ENCODE measurements at regions not wholly inside any gene's neighbourhood (a gene's known extent, or its start where the extent isn't known, plus 50 kb on each side); places are given as distances from the start of the nearest gene placed in this dataset.
"Not testable (repeated sequence)": the region's sequence is repeated elsewhere in the genome, so short reads cannot be mapped to it uniquely, and the experiment has no call there.

DNA sequence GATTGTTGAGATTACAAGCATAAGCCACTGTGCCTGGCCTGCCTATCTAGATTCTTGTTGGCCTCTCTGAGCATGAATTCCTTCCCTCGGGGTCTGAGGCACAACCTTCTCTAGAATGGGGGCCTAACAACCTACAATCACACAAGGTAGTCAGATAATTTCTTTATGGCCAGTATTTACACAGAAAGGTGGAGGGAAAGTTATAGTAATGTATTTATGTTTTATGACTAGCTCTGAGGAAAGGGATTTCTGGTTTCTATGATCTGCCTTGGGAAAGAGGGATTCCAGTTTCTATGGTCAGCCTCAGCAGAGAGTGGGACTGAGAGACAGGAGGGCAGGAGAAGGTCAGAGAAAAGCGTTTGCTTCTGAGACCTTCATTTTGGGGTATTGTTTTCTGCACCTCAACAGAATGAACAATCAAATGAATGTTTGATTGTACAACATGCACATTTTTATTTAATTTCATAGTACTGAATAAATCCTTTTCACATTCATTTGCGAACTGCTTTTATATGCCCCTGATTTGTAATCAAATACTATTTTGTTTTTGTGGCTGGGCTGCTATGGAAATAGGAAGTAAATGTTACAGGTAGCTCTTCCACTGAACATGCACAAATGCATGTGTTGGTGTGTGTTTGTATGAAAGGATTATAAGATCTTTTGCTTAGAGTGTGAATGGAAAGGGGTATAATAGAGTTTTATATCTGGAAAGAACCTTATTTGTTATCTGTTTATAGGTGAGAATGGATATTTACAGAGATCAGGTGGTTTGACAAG, 499.7 kb upstream of the RGS6 start:
- no peak for DNase-seq (ENCODE audit: low spot score)

DNA sequence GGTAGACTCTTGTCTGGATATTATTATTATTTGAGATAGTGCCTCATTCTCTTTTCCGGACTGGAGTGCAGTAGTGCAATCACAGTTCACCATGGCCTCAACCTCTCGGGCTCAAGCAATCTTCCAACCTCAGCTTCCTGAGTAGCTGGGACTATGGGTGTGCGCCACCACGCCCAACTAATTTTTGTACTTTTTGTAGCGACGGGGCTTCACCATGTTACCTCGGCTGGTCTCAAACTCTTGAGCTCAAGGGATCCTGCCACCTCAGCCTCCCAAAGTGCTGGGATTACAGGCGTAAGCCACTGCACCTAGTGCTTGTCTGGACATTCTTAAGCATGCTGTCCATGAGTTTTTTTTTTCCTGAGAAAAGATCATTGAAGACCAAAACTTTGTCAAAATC, 498.9 kb upstream of the RGS6 start:
- DNase-seq (ENCODE audit: low spot score), result no peak

- DNase-seq (ENCODE audit: low spot score), result not testable (repeated sequence)
Measured at GRCh38 chr14:71435641-71436040, 496.6 kb upstream of the RGS6 start.

GRCh38 chr14:71437870-71438269, 494.4 kb upstream of the RGS6 start:
- no peak for DNase-seq (ENCODE audit: low spot score)

DNA sequence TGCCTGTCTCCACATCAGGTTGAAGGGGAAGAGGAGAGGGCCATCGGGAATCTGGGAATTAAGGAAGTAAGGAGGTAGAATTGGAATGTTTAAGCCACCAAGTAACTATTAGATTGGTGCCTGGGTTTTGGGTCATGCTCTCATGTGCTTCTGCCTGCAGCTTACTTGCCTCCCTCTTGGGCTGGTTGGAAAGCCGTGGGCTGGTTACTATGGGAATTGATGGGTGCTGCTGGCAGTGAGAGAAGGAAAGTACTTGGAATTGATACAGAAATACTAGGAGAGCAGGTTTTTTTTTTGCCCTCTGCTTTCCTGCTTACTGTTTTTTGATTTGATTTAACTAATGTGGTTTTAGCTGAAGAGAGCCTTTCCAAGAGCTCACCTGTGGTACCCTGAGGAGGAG, 493.5 kb upstream of the RGS6 start:
- no peak for DNase-seq (ENCODE audit: low spot score)

- no peak for DNase-seq (ENCODE audit: low spot score)
Measured at GRCh38 chr14:71441126-71441525, 491.1 kb upstream of the RGS6 start.

GRCh38 chr14:71444030-71444822, 488.0 kb upstream of the RGS6 start:
- DNase-seq (ENCODE audit: low spot score), result no peak

GRCh38 chr14:71448431-71449315, 483.6 kb upstream of the RGS6 start:
- DNase-seq (ENCODE audit: low spot score), result no peak

- DNase-seq (ENCODE audit: low spot score), result no peak
Measured at GRCh38 chr14:71449316-71450055, 482.7 kb upstream of the RGS6 start.

DNA sequence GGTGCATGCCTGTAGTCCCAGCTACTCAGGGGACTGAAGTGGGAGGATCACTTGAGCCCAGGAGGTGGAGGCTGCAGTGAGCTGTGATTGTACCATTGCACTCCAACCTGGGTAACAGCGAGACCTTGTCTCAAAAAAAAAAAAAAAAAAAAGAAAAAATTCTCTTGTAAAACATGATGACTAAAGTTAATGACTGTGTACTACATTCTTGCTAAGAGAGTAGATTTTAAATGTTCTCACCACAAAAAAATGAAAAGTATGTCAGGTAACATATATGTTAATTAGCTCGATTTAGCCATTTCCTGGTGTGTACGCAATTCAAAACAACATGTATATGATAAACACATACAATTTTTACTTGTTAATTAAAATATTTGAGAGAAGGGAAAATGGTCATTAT, 480.7 kb upstream of the RGS6 start:
- no peak for DNase-seq (ENCODE audit: low spot score)

GRCh38 chr14:71452539-71452938, 479.7 kb upstream of the RGS6 start:
- DNase-seq (ENCODE audit: low spot score), result no peak

GRCh38 chr14:71452987-71453386, 479.2 kb upstream of the RGS6 start:
- no peak for DNase-seq (ENCODE audit: low spot score)

DNA sequence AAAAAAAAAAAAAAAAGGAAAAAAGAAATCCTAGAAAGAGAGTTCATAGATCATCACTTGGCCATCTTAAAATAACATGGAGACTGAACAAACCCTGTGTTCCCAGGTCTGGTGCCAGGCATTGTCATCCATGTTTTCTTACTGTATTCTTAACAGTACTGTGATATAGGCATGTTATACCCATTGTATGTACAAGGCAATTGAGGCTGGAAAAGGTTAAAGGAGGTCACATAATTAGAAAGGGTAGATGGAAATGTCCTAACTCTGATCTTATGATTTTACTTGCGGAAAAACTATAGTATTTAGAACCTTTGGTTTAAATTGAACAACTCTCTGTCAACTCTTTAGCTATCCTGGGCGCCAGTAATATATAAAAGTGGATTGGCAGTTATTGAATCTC, 478.2 kb upstream of the RGS6 start:
- no peak for DNase-seq (ENCODE audit: low spot score)

GRCh38 chr14:71454513-71455332, 477.5 kb upstream of the RGS6 start:
- DNase-seq (ENCODE audit: low spot score), result no peak

DNA sequence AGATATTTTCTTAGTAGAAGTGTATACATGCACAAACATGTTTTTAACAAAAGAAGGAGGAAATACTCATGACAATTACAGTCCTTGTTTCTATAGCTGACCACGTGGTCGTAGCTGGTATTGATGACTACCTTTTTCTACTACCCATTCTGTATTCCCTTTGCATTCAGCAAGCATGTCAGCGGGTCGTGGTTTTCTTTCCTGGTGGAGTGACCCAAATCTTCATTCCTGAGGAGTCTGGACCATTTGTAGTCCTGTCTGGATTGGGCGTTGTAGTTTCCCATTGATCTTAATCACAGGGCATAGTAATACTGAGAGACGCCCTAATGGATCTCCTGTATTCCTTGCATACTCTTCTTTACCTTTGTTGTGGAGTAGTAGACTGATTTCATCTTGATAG, 472.1 kb upstream of the RGS6 start:
- no peak for DNase-seq (ENCODE audit: low spot score)

DNA sequence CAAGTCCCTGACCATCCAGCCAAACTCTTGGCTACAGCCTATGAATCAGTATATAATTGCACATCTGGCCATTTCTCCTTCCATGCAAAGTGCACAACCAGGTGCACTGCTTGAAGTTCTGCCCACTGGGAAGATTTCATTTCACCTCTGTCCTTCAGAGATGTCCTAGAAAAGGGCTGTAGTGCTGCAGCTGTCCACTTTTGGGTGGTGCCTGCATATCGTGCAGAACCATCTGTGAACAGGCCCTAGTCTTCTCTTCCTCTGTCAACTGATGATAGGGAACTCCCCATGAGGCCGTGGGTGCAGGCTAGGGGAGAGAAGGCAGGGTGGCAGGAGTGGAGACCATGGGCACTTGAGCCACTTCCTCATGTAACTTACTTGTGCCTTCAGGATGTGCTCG, 470.6 kb upstream of the RGS6 start:
- DNase-seq (ENCODE audit: low spot score), result not testable (repeated sequence)

GRCh38 chr14:71463807-71464206, 468.4 kb upstream of the RGS6 start:
- no peak for DNase-seq (ENCODE audit: low spot score)

- no peak for DNase-seq (ENCODE audit: low spot score)
Measured at GRCh38 chr14:71464840-71465239, 467.4 kb upstream of the RGS6 start.

GRCh38 chr14:71465316-71465715, 466.9 kb upstream of the RGS6 start:
- no peak for DNase-seq (ENCODE audit: low spot score)

DNA sequence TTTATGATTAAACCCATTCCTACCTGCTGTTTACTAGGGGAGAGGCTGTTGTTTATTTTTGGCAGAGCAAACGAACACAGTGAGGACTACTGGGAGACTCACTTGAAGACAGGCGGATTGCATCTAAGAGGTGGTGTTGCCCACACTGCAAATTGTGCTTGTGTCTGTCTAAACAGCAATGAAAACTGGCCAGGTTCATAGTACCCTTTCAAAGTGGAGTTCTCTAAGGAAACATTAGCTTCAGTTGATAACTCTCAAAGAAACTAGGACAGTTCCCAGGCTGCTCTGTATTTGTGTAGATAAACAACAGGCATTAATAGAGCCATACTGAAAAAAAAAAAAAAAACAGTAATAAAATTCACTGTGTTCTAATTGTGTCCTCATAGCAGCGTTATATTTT, 466.0 kb upstream of the RGS6 start:
- DNase-seq (ENCODE audit: low spot score), result no peak

- DNase-seq (ENCODE audit: low spot score), result no peak
Measured at GRCh38 chr14:71466946-71467345, 465.3 kb upstream of the RGS6 start.
